Loucy (cell line): ENCODE measurements at regions not wholly inside any gene's neighbourhood (a gene's known extent, or its start where the extent isn't known, plus 50 kb on each side); places are given as distances from the start of the nearest gene placed in this dataset.

ENCODE experiments used
- H2AFZ ChIP-seq: fragments of 200-600 bp; sonication (generic); 2 replicates; pipeline ENCODE4 v1.6.0; 2016; ENCODE audit warnings: antibody characterized with exemption, mild to moderate bottlenecking, low read length, moderate library complexity
- H3F3A ChIP-seq: fragments of 200-600 bp; 2 replicates; pipeline ENCODE4 v1.6.0; 2016; ENCODE audit warnings: antibody characterized with exemption, low read depth, mild to moderate bottlenecking
- H3K27me3 ChIP-seq: fragments of 200-600 bp; sonication (generic); 2 replicates; pipeline ENCODE4 v1.6.1; 2014; ENCODE audit warnings: low read length, mild to moderate bottlenecking; ENCODE audit not compliant: insufficient read depth, poor library complexity, severe bottlenecking
- H3K36me3 ChIP-seq: fragments of 200-600 bp; sonication (generic); 2 replicates; pipeline ENCODE4 v1.6.1; 2016; ENCODE audit warnings: low read length; ENCODE audit not compliant: insufficient read depth
- H3K4me1 ChIP-seq: fragments of 200-600 bp; sonication (generic); 2 replicates; pipeline ENCODE4 v1.5.1; 2014; ENCODE audit warnings: low read length, mild to moderate bottlenecking; ENCODE audit not compliant: insufficient read depth, poor library complexity, severe bottlenecking
- H3K4me2 ChIP-seq: fragments of 200-600 bp; sonication (generic); 2 replicates; pipeline ENCODE4 v1.6.0; 2014; ENCODE audit warnings: antibody characterized with exemption, low read length, low read depth, mild to moderate bottlenecking; ENCODE audit not compliant: poor library complexity, severe bottlenecking
- H3K4me3 ChIP-seq: fragments of 200-600 bp; sonication (generic); 2 replicates; pipeline ENCODE4 v1.5.1; 2014; ENCODE audit warnings: low read length, mild to moderate bottlenecking, mixed read lengths; ENCODE audit not compliant: poor library complexity, severe bottlenecking
- H3K79me2 ChIP-seq: fragments of 200-600 bp; sonication (generic); 2 replicates; pipeline ENCODE4 v1.6.1; 2014; ENCODE audit warnings: low read length; ENCODE audit not compliant: insufficient read depth
- H3K9ac ChIP-seq: fragments of 200-600 bp; sonication (generic); 2 replicates; pipeline ENCODE4 v1.6.0; 2014; ENCODE audit warnings: mild to moderate bottlenecking, low read depth, low read length, moderate library complexity; ENCODE audit not compliant: poor library complexity, severe bottlenecking
- H3K9me2 ChIP-seq: fragments of 200-600 bp; sonication (generic); replicated peaks from 2 replicates; pipeline ENCODE4 v1.6.1; 2016; ENCODE audit warnings: low read depth, low read length, mixed read lengths
- H3K9me3 ChIP-seq: fragments of 200-600 bp; sonication (generic); 2 replicates; pipeline ENCODE4 v1.6.1; 2014; ENCODE audit warnings: mild to moderate bottlenecking, antibody characterized with exemption, low read length, low read depth; ENCODE audit not compliant: insufficient read depth
- H4K20me1 ChIP-seq: fragments of 200-600 bp; sonication (generic); 2 replicates; pipeline ENCODE4 v1.6.0; 2014; ENCODE audit warnings: antibody characterized with exemption, low read length, mild to moderate bottlenecking; ENCODE audit not compliant: insufficient read depth, poor library complexity, severe bottlenecking
- EZH2phosphoT487 ChIP-seq: fragments of 200-600 bp; IDR thresholded peaks from 2 replicates; pipeline ENCODE4 v1.6.1; 2018; ENCODE audit warnings: antibody characterized with exemption, mild to moderate bottlenecking, moderate library complexity, borderline replicate concordance
- TF ChIP-seq, protein P1 (sequence below): fragments of 200-600 bp; sonication (generic); conservative IDR thresholded peaks from 2 replicates; pipeline ENCODE4 v1.5.1; 2014; ENCODE audit warnings: mild to moderate bottlenecking, antibody characterized with exemption, low read length

DNA sequence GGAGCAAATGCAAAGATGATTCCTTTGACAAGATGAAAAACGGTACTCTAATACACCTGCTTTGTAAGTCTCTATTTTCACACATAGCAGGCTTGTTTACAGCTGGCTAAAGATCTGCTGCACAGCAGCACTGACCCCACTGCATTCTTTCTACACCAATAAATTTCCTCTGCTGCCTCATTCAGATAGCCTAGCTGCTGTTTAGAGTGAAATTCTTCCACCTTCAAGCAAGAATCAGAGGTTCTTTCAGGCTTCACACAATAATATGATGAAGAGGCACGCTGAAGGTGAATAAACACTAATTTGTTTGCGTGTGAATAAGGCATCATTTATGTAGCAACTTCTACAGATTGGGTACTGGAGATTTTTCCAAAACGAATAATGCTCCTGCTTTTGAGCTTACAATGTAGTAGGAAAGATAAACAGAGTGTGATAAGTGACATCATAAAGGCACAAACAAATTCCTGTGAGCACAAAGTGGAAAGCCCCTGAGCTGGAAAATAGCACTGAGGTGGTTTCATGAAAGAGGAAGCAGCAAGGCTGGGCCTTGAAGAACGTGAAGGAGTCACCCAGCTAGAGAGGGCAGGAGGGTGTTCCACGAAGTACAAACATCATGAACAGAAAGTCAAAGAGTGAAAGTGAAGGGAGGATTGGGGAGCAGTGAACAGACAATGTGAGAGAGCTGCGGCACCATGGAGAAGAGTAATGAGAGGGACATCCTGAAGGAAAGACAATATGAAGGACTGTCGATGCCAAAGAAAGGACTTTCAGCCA, 543.4 kb downstream of the CD83 start:
- Histone ChIP-seq H4K20me1 (no peaks in the 10 kb centered on the region), H3K27me3 (no peaks in the 10 kb centered on the region), H3K9me3 (no peaks in the 10 kb centered on the region), H3K4me2 (peak overlapping the region; percentile 51), H3K4me1 (peaks cover 91% of the 10 kb centered on the region), H3K36me3 (no peaks in the 10 kb centered on the region), H2AFZ (peak overlapping the region; percentile 33), H3K79me2 (no peaks in the 10 kb centered on the region), H3F3A (peaks cover 4% of the 10 kb centered on the region; the same call in 1 of the 2 replicates), H3K4me3 (no peak overlapping the region), H3K9me2 (no peaks in the 10 kb centered on the region), H3K9ac (peak overlapping the region; percentile 43)
- TF ChIP-seq EZH2phosphoT487: no peak
- TF ChIP-seq, protein P1, sequence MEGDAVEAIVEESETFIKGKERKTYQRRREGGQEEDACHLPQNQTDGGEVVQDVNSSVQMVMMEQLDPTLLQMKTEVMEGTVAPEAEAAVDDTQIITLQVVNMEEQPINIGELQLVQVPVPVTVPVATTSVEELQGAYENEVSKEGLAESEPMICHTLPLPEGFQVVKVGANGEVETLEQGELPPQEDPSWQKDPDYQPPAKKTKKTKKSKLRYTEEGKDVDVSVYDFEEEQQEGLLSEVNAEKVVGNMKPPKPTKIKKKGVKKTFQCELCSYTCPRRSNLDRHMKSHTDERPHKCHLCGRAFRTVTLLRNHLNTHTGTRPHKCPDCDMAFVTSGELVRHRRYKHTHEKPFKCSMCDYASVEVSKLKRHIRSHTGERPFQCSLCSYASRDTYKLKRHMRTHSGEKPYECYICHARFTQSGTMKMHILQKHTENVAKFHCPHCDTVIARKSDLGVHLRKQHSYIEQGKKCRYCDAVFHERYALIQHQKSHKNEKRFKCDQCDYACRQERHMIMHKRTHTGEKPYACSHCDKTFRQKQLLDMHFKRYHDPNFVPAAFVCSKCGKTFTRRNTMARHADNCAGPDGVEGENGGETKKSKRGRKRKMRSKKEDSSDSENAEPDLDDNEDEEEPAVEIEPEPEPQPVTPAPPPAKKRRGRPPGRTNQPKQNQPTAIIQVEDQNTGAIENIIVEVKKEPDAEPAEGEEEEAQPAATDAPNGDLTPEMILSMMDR: no peak

DNA sequence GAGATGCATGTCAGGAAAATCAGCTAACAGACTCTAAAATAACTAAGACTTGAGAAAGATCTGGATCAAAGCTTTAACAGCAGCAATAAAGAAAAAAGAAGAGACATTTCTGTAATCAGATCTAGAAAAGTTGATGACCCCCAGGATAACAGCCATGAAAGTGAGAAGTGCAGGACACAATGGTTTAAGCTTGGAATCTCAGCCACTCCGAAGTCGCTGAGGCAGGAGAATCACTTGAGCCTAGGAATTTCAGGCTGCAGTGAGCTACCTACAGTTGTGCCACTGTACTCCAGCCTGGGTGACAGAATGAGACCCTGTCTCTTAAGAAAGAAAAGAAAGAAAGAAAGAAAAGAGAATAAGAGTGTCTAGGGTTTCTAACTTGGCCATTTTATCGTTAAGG, 544.1 kb downstream of the CD83 start:
- Histone ChIP-seq H3K4me2 (peak overlapping the region; percentile 51), H3K9me3 (no peaks in the 10 kb centered on the region), H3K4me3 (no peak overlapping the region), H3K9me2 (no peaks in the 10 kb centered on the region), H3F3A (peaks cover 4% of the 10 kb centered on the region; the same call in 1 of the 2 replicates), H3K36me3 (no peaks in the 10 kb centered on the region), H2AFZ (peak overlapping the region; percentile 33), H3K9ac (peak overlapping the region; percentile 43), H3K27me3 (no peaks in the 10 kb centered on the region), H3K4me1 (peaks cover 84% of the 10 kb centered on the region), H3K79me2 (no peaks in the 10 kb centered on the region), H4K20me1 (no peaks in the 10 kb centered on the region)
- TF ChIP-seq, protein P1: no peak
- TF ChIP-seq EZH2phosphoT487: no peak

DNA sequence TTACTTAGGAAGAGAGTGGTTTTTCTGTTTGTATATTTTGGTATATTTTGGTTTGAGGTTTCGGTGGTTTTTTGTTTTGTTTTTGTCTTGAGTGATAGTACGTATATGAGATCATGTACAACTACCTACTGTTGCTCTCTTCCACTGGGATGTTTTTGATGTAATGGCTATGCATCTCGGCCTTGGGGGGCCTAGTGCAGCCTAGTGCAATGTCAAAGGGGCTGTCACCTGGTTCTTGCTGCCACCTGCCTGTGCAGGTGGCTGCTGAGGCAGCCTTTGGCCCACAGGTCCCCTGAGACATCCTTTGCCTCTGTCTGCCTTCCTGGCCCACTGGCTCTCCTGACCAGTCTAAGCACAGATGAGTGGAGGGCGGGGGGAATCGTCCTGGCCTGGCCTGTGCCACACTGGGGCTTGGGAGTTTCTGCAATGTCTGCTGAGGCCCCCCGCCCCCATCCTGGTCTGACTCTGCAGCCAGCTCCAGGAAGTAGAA, 546.6 kb downstream of the CD83 start:
- H3K79me2 ChIP-seq: no peaks in the 10 kb centered on the region
- no peaks in the 10 kb centered on the region for H3K9me2 ChIP-seq
- H2AFZ ChIP-seq: 0 out of 2 replicates have a peak overlapping the region, but pooled peaks have one; percentile 16
- H3K4me1 ChIP-seq: peaks cover 60% of the 10 kb centered on the region
- no peaks in the 10 kb centered on the region for H3K27me3 ChIP-seq
- no peaks in the 10 kb centered on the region for H4K20me1 ChIP-seq
- no peaks in the 10 kb centered on the region for H3K9me3 ChIP-seq
- peaks cover 4% of the 10 kb centered on the region; the same call in 1 of the 2 replicates for H3F3A ChIP-seq
- H3K4me2 ChIP-seq: peak overlapping the region; percentile 60
- peak overlapping the region; percentile 68 for H3K9ac ChIP-seq
- no peaks in the 10 kb centered on the region for H3K36me3 ChIP-seq
- TF ChIP-seq, protein P1: no peak
- TF ChIP-seq EZH2phosphoT487: no peak
- peak overlapping the region; percentile 23 for H3K4me3 ChIP-seq
